Naive thymus-derived CD4-positive, alpha-beta T cell (primary cell): ENCODE measurements at regions not wholly inside any gene's neighbourhood (a gene's known extent, or its start where the extent isn't known, plus 50 kb on each side); places are given as distances from the start of the nearest gene placed in this dataset.
A peak's percentile ranks its signal among the peaks of the same experiment; 100 is the strongest.

ENCODE experiments used
- ATAC-seq: fragments of 150-1000 bp; cut with Tn5 transposase; 2 replicates; pipeline ENCODE4 v1.10.0; 2021; ENCODE audit warnings: mild to moderate bottlenecking, moderate library complexity
- CTCF ChIA-PET: fragments of 350-600 bp; sonication (Branson Sonifier 250); formaldehyde crosslinking; loops from one replicate; lab custom pipeline; 2021; ENCODE audit warnings: antibody characterized with exemption; lab: Charles Lee
- POLR2A ChIA-PET: fragments of 350-600 bp; sonication (Branson Sonifier 250); formaldehyde crosslinking; loops from one replicate; lab custom pipeline; 2021; ENCODE audit warnings: antibody characterized with exemption, inconsistent platforms; lab: Charles Lee
- DNase-seq, 9 donors: peaks; one replicate each; pipeline versions ENCODE4 v3.0.0 to v3.0.0-alpha.2; 2020 to 2022; ENCODE audit warnings: mixed read lengths in 1 of 9
- H3K27ac ChIP-seq: one replicate; pipeline ENCODE4 v1.7.0; 2013; ENCODE audit warnings: mild to moderate bottlenecking, low read depth, low read length, moderate library complexity
- H3K27me3 ChIP-seq, 2 donors: one replicate each; pipeline ENCODE4 v1.7.0; 2013; ENCODE audit warnings: low read length in 2 of 2, mild to moderate bottlenecking in 2 of 2, moderate library complexity in 2 of 2; ENCODE audit not compliant: control insufficient read depth in 2 of 2, insufficient read depth in 2 of 2
- H3K36me3 ChIP-seq, 3 experiments: 1 replicate in 2 of 3; 2 replicates in 1 of 3; pipeline ENCODE4 v1.7.0; 2013; ENCODE audit warnings: low read length in 3 of 3, mild to moderate bottlenecking in 3 of 3, moderate library complexity in 1 of 3; ENCODE audit not compliant: insufficient read depth in 3 of 3, control insufficient read depth in 2 of 3
- H3K4me1 ChIP-seq, 2 donors: one replicate each; pipeline ENCODE4 v1.7.0; 2013; ENCODE audit warnings: low read length in 2 of 2, mild to moderate bottlenecking in 2 of 2, moderate library complexity in 1 of 2; ENCODE audit not compliant: control insufficient read depth in 2 of 2, insufficient read depth in 2 of 2
- H3K4me3 ChIP-seq: 2 replicates; pipeline ENCODE4 v1.7.0; 2013; ENCODE audit warnings: mild to moderate bottlenecking, low read length
- H3K9me3 ChIP-seq, 3 experiments: 1 replicate in 2 of 3; 2 replicates in 1 of 3; pipeline ENCODE4 v1.7.0; 2013; ENCODE audit warnings: low read length in 3 of 3; ENCODE audit not compliant: control insufficient read depth in 2 of 3
- H3K27ac Mint-ChIP-seq, 9 donors: one replicate each; pipeline ENCODE4 v1.8.0; 2020 to 2022; ENCODE audit warnings: mixed read lengths in 9 of 9, mild to moderate bottlenecking in 8 of 9, moderate library complexity in 5 of 9, inconsistent platforms in 2 of 9
- H3K27me3 Mint-ChIP-seq, 5 donors: one replicate each; pipeline ENCODE4 v1.8.0; 2021 to 2022; ENCODE audit warnings: mixed read lengths in 5 of 5, mild to moderate bottlenecking in 1 of 5
- H3K36me3 Mint-ChIP-seq, 5 donors: one replicate each; pipeline ENCODE4 v1.8.0; 2020 to 2022; ENCODE audit warnings: mixed read lengths in 5 of 5, mild to moderate bottlenecking in 3 of 5, inconsistent platforms in 1 of 5
- H3K4me1 Mint-ChIP-seq, 7 donors: one replicate each; pipeline ENCODE4 v1.8.0; 2020 to 2022; ENCODE audit warnings: mixed read lengths in 7 of 7, mild to moderate bottlenecking in 3 of 7, inconsistent platforms in 1 of 7
- H3K4me3 Mint-ChIP-seq, 10 donors: one replicate each; pipeline ENCODE4 v1.8.0; 2020 to 2022; ENCODE audit warnings: mild to moderate bottlenecking in 10 of 10, mixed read lengths in 10 of 10, moderate library complexity in 6 of 10, inconsistent platforms in 2 of 10
- H3K9me3 Mint-ChIP-seq, 11 donors: one replicate each; pipeline ENCODE4 v1.8.0; 2020 to 2022; ENCODE audit warnings: mixed read lengths in 11 of 11, mild to moderate bottlenecking in 4 of 11, inconsistent platforms in 1 of 11, moderate library complexity in 1 of 11
- intact Hi-C, 2 donors: fragments of 100-400 bp; cut with micrococcal nuclease; formaldehyde crosslinking; loops; one replicate each; pipeline ENCODE4 v1.15.1; 2023

DNA sequence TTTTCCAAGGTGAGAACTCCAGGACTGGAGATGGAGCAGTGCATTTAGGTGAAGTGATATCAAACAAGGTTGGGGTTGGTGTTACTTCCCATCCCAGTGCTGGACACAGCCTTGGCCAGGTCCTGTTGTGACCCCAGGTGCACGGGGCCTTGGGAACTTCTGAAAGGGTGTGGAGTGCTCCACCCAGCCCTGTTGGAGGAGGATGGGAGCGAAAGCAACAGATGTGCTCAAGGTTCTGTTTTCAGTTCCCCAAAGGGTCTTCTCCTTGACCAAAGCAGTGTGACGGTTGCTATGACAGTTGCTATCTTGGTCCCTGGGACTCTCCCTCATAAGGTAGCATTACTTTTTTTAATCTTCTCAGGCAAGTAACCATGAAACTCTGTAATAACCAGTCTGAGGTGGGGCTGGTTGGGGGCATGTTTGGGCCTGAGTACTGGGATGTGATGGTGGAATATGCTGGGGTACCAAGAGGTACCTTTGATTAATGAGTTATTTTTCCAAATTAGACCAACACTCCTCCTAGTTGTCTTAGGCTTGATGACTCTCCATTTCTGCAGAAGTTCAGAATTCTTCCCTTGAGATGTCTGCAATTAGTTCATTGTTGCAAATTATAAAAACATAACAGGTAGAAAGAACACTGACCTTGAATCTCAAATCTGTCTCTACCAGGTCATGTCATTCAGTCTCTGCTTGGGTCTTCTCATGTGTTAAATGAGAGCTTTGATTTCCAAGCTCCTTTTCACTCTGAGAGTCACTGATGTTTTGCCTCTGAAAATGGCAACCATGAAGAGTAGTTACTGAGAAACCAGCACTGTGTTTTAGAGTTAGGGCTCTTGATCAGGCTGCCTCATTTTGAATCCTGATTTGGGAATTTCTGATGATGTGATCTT lies 154.5 kb downstream of the RPIA start:
- no peak overlapping the region for H3K4me3 Mint-ChIP-seq
- no peak overlapping the region for H3K27ac Mint-ChIP-seq
- H3K27me3 Mint-ChIP-seq, result peaks cover 7 to 24% (median 17%) of the 10 kb centered on the region in 5 donors
- ATAC-seq (peak; percentile 29), DNase-seq (no peak)
- no peaks in the 10 kb centered on the region for H3K9me3 ChIP-seq
- no peaks in the 10 kb centered on the region for H3K4me1 ChIP-seq
- H3K27ac ChIP-seq, result no peak overlapping the region
- no peaks in the 10 kb centered on the region for H3K27me3 ChIP-seq
- ChIA-PET POLR2A (no interaction called here), CTCF (no interaction called here)
- peaks cover 0 to 3% (median 0%) of the 10 kb centered on the region in 11 donors for H3K9me3 Mint-ChIP-seq
- no peaks in the 10 kb centered on the region for H3K4me1 Mint-ChIP-seq
- intact Hi-C loops, result no loop called here
- H3K4me3 ChIP-seq, result no peak overlapping the region
- H3K36me3 Mint-ChIP-seq, result no peaks in the 10 kb centered on the region
- no peaks in the 10 kb centered on the region for H3K36me3 ChIP-seq

DNA sequence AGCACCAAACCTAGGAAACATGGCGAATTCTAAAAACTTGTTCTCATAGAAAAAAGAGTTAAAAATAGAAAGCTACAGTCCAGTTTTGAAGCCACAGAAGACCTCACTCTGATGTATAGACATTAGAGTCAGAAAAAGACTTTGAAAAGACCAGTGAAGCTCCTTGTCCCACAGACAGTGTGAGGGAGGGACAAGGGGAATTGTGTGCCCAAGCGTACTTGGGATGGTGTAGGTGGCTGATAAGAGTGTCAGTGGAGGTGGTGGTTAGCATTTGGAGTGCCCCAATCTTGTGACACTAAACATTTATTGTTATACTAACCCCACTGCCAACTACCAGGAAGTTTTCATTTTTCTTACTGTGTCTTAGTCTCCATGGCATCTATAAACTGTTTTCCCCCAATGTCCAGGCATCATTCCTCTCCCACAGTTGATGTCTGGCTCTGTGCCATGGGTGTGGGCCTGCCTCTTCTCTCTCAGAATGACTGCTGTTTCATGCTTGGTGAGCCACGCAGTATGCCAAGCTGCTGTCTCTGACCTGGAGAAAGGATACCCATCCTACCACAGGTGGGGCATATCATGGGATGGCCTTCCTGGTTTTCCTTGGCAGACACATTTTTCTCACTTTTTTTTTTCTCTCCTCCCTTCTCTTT lies 161.4 kb downstream of the RPIA start:
- no peaks in the 10 kb centered on the region for H3K9me3 ChIP-seq
- Mint-ChIP-seq H3K4me3 (no peak overlapping the region), H3K4me1 (peaks cover 0 to 5% (median 0%) of the 10 kb centered on the region in 7 donors), H3K9me3 (peaks cover 0 to 3% (median 0%) of the 10 kb centered on the region in 11 donors), H3K36me3 (no peaks in the 10 kb centered on the region), H3K27me3 (peaks cover 7 to 13% (median 11%) of the 10 kb centered on the region in 5 donors), H3K27ac (no peak overlapping the region)
- intact Hi-C loops, result no loop called here
- no peak for DNase-seq
- ChIA-PET POLR2A (no interaction called here), CTCF (no interaction called here)
- H3K27me3 ChIP-seq, result peaks cover 0 to 3% of the 10 kb centered on the region in 2 donors
- ATAC-seq, result no peak
- no peak overlapping the region for H3K27ac ChIP-seq
- H3K4me3 ChIP-seq, result no peak overlapping the region
- H3K4me1 ChIP-seq, result no peaks in the 10 kb centered on the region
- H3K36me3 ChIP-seq, result no peaks in the 10 kb centered on the region

DNA sequence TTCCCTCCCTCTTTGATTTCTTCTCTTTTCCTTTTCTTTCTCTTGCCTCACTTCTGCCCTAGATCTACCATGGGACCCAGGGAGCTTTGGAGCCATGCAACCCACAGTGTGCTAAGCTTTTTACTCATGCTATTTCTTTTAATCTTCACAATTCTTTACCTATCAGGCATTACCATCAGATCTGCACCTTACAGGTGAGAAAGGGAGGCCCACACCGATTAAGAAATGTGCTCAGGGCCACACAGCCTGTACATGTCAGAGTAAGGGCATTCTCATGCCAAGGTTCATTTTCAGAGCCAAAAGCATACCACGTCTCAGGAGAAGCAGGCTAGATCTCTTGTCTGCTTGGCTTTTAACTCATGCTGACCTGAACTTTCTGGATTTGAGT lies 161.9 kb downstream of the RPIA start:
- H3K4me3 ChIP-seq, result no peak overlapping the region

DNA sequence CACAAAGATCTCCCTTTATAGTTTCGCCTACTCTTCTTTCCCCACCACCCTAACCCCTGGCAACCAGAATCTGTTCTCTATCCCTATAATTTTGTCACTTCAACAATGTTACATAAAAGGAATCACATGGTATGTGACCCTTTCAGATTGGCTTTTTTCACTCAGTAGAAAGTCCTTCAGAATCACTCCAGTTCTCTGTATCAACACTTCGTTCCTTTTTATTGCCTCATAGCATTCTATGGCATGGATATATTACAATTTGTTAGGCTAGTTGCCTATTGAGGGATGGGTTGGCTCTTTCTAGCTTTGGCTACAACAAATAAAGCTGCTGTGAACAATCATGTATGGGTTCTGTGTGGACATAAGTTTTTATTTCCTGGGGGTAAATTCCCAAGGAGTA lies 163.1 kb downstream of the RPIA start:
- ATAC-seq, result no peak
- H3K27ac ChIP-seq, result no peak overlapping the region
- ChIA-PET POLR2A (no interaction called here), CTCF (no interaction called here)
- H3K4me3 ChIP-seq, result no peak overlapping the region
- DNase-seq, result no peak
- intact Hi-C loops, result no loop called here
- H3K4me1 Mint-ChIP-seq, result peaks cover 0 to 5% (median 0%) of the 10 kb centered on the region in 7 donors
- H3K9me3 ChIP-seq, result no peaks in the 10 kb centered on the region
- H3K36me3 Mint-ChIP-seq, result no peaks in the 10 kb centered on the region
- H3K27me3 Mint-ChIP-seq, result peaks cover 0 to 11% (median 5%) of the 10 kb centered on the region in 5 donors
- H3K27me3 ChIP-seq, result peaks cover 0 to 3% of the 10 kb centered on the region in 2 donors
- H3K4me1 ChIP-seq, result no peaks in the 10 kb centered on the region
- H3K36me3 ChIP-seq, result no peaks in the 10 kb centered on the region
- H3K4me3 Mint-ChIP-seq, result no peak overlapping the region
- H3K9me3 Mint-ChIP-seq, result no peaks in the 10 kb centered on the region
- no peak overlapping the region for H3K27ac Mint-ChIP-seq

More for the DNA sequence above, 161.9 kb downstream of the RPIA start:
- ATAC-seq, result no peak
- Mint-ChIP-seq H3K27ac (no peak overlapping the region), H3K9me3 (peaks cover 0 to 3% (median 0%) of the 10 kb centered on the region in 11 donors), H3K4me3 (no peak overlapping the region), H3K27me3 (peaks cover 3 to 12% (median 9%) of the 10 kb centered on the region in 5 donors), H3K4me1 (peaks cover 0 to 5% (median 0%) of the 10 kb centered on the region in 7 donors), H3K36me3 (no peaks in the 10 kb centered on the region)
- Histone ChIP-seq H3K4me1 (no peaks in the 10 kb centered on the region), H3K27me3 (peaks cover 0 to 3% of the 10 kb centered on the region in 2 donors), H3K27ac (no peak overlapping the region), H3K9me3 (no peaks in the 10 kb centered on the region), H3K36me3 (no peaks in the 10 kb centered on the region)
- ChIA-PET POLR2A (no interaction called here), CTCF (no interaction called here)
- intact Hi-C loops, result no loop called here
- no peak for DNase-seq

DNA sequence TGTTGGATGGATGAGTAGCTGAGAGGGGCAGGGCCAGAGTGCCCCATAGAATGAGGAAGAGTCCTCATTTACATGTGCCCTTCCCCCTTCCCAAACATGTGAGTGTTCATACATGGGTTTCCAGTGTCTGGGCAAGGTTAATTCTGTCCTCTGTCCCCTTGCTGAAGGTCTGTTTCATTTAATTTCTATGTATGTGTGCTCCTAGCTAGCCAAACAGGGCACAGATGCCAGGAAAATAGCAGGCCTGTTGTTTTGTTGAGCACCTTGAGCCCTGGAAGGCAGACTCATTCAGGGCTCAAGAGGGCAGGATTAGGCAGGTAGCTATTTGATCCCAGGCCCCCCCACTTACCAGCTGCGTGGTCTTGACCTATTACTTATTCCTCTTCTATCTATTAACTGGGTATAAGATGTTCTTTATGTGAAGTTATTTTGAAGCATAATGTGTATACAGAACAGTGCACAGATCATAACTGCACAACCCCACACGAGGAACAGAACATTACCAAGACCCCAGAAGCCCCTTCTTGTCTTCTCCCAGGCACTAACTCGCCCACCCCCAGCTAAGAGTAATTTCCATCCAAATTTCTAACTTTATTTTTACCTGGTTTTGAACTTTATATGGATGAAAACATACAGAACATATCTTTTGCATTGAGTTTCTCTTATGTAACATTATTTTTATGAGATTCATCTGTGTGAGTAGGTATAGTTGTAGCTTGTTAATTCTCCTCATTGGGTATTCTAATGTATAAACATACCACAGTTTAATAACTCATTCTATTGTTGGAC lies 164.3 kb downstream of the RPIA start:
- Histone ChIP-seq H3K27me3 (peaks cover 0 to 3% of the 10 kb centered on the region in 2 donors), H3K9me3 (no peaks in the 10 kb centered on the region), H3K27ac (no peak overlapping the region), H3K36me3 (no peaks in the 10 kb centered on the region), H3K4me3 (no peak overlapping the region), H3K4me1 (no peaks in the 10 kb centered on the region)
- Mint-ChIP-seq H3K27me3 (peaks cover 0 to 11% (median 4%) of the 10 kb centered on the region in 5 donors), H3K9me3 (no peaks in the 10 kb centered on the region), H3K4me1 (peaks cover 0 to 5% (median 0%) of the 10 kb centered on the region in 7 donors), H3K27ac (no peak overlapping the region), H3K36me3 (no peaks in the 10 kb centered on the region), H3K4me3 (no peak overlapping the region)
- ChIA-PET CTCF (no interaction called here), POLR2A (no interaction called here)
- ATAC-seq (no peak), DNase-seq (no peak)
- intact Hi-C loops, result no loop called here

DNA sequence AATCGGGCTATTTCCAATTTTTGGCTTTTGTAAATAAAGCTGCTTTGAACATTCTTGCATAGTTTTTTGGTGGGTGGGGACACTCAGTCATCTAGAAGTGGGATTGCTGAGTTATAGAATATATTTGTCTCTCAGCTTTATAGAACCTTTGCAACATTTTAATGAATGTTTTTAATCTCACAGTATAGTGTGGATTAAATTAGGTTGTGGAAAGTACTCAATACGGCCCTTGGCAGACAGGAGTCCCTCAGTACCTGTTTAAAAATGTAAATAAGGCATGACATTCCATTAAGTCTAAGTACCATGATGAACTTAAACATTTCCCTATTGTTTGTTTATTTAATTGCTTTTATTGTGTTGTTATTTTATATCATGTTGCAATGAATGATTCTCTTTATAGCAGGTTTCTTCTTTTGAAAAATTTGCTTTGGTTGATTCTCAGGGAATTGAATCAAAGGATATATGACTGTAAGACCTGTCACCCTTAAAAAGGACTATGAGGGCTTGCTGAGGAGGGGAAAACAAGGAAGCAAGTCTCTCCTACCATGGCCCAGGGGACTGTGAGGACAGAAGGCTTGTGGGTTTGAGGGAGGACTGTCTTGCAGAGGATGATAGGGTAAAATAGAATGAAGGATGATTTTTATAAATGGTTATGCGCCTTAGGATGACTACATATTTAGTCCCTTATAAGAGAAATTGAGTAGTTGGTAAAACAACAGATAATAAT lies 165.1 kb downstream of the RPIA start:
- CTCF ChIA-PET, result no interaction called here
- Histone ChIP-seq H3K9me3 (no peaks in the 10 kb centered on the region), H3K4me3 (no peak overlapping the region), H3K36me3 (no peaks in the 10 kb centered on the region), H3K27ac (no peak overlapping the region), H3K4me1 (no peaks in the 10 kb centered on the region), H3K27me3 (peaks cover 0 to 3% of the 10 kb centered on the region in 2 donors)
- Mint-ChIP-seq H3K9me3 (no peaks in the 10 kb centered on the region), H3K27ac (peak overlapping the region in 1 of 9 donors; percentile 6), H3K4me1 (peaks cover 0 to 5% (median 0%) of the 10 kb centered on the region in 7 donors), H3K36me3 (no peaks in the 10 kb centered on the region), H3K4me3 (no peak overlapping the region), H3K27me3 (peaks cover 0 to 14% (median 10%) of the 10 kb centered on the region in 5 donors)
- intact Hi-C loops, result no loop called here
- ATAC-seq (no peak), DNase-seq (no peak)
- POLR2A ChIA-PET, result no interaction called here
